ENCODE measurements at regions not wholly inside any gene's neighbourhood (a gene's known extent, or its start where the extent isn't known, plus 50 kb on each side); places are given as distances from the start of the nearest gene placed in this dataset.
"Not testable (repeated sequence)": the region's sequence is repeated elsewhere in the genome, so short reads cannot be mapped to it uniquely, and the experiment has no call there.

- DNase-seq, result no peak
Measured at GRCh38 chr2:210730672-210731071, 174.3 kb downstream of the CPS1 start.

- DNase-seq, result not testable (repeated sequence)
Measured at GRCh38 chr2:210746826-210747225, 190.4 kb downstream of the CPS1 start.

- no peak for DNase-seq
Measured at GRCh38 chr2:210752532-210752931, 196.1 kb downstream of the CPS1 start.

- no peak for DNase-seq
Measured at GRCh38 chr2:210753386-210753785, 197.0 kb downstream of the CPS1 start.

GRCh38 chr2:210756855-210757254 lies 200.5 kb downstream of the CPS1 start:
- DNase-seq, result no peak

GRCh38 chr2:210762604-210763588 lies 206.5 kb downstream of the CPS1 start:
- no peak for DNase-seq

- no peak for DNase-seq
Measured at GRCh38 chr2:210768329-210768910, 212.0 kb downstream of the CPS1 start.

- no peak for DNase-seq
Measured at GRCh38 chr2:210776756-210777155, 220.4 kb downstream of the CPS1 start.

- DNase-seq, result no peak
Measured at GRCh38 chr2:210782222-210782621, 225.8 kb downstream of the CPS1 start.

- DNase-seq, result not testable (repeated sequence)
Measured at GRCh38 chr2:210787831-210788230, 231.4 kb downstream of the CPS1 start.

- no peak for DNase-seq
Measured at GRCh38 chr2:210792000-210792399, 235.6 kb downstream of the CPS1 start.

- DNase-seq, result no peak
Measured at GRCh38 chr2:210795506-210795905, 239.1 kb downstream of the CPS1 start.

- DNase-seq, result no peak
Measured at GRCh38 chr2:210798180-210798579, 241.8 kb downstream of the CPS1 start.

GRCh38 chr2:210814251-210815025 lies 258.0 kb downstream of the CPS1 start:
- no peak for DNase-seq

- no peak for DNase-seq
Measured at GRCh38 chr2:210816769-210817168, 260.4 kb downstream of the CPS1 start.

GRCh38 chr2:210818473-210818872 lies 262.1 kb downstream of the CPS1 start:
- no peak for DNase-seq

- no peak for DNase-seq
Measured at GRCh38 chr2:210833403-210833802, 277.0 kb downstream of the CPS1 start.

- DNase-seq, result no peak
Measured at GRCh38 chr2:210839034-210839433, 282.6 kb downstream of the CPS1 start.

GRCh38 chr2:210839450-210839849 lies 283.1 kb downstream of the CPS1 start:
- no peak for DNase-seq

- DNase-seq, result no peak
Measured at GRCh38 chr2:210842896-210843295, 286.5 kb downstream of the CPS1 start.

GRCh38 chr2:210844016-210844415 lies 287.6 kb downstream of the CPS1 start:
- no peak for DNase-seq

GRCh38 chr2:210859314-210859713 lies 302.9 kb downstream of the CPS1 start:
- no peak for DNase-seq

GRCh38 chr2:210860276-210860675 lies 303.9 kb downstream of the CPS1 start:
- DNase-seq, result no peak
